ENCODE measurements at regions not wholly inside any gene's neighbourhood (a gene's known extent, or its start where the extent isn't known, plus 50 kb on each side); places are given as distances from the start of the nearest gene placed in this dataset.

DNA sequence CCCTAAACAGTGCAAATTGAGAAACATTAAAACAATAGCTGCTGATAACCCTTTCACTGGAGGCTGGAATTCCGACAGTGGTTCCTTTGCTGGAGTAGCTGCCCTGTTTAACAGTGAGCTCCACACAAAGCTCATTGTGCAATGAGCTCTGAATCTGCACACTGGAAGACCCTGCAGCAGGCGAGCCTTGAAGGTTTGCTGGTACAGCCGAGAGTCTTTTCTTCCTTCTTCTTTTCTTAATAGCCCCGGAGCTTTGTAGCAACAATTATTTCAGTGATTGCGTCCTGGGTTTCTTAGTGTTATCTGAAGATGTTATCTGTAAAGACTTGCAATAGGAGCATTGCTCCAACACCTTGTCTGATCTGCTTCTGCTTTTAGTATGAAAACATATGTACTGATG lies 50.8 kb upstream of the CXCR4 start:
- no peaks in the 10 kb centered on the region for H3K9me3 Mint-ChIP-seq
- no peaks in the 10 kb centered on the region for H3K36me3 Mint-ChIP-seq (ENCODE audit: low read depth)
- intact Hi-C loops (cut with micrococcal nuclease), result no loop called here
- H3K27me3 Mint-ChIP-seq (ENCODE audit: low read depth), result peaks cover 2% of the 10 kb centered on the region
- no peak for DNase-seq (ENCODE audit: low spot score)
- H3K4me3 Mint-ChIP-seq (ENCODE audit: low read depth), result no peak overlapping the region
- H3K4me1 Mint-ChIP-seq (ENCODE audit: low read depth), result peaks cover 4% of the 10 kb centered on the region
- no peak overlapping the region for H3K27ac Mint-ChIP-seq

DNA sequence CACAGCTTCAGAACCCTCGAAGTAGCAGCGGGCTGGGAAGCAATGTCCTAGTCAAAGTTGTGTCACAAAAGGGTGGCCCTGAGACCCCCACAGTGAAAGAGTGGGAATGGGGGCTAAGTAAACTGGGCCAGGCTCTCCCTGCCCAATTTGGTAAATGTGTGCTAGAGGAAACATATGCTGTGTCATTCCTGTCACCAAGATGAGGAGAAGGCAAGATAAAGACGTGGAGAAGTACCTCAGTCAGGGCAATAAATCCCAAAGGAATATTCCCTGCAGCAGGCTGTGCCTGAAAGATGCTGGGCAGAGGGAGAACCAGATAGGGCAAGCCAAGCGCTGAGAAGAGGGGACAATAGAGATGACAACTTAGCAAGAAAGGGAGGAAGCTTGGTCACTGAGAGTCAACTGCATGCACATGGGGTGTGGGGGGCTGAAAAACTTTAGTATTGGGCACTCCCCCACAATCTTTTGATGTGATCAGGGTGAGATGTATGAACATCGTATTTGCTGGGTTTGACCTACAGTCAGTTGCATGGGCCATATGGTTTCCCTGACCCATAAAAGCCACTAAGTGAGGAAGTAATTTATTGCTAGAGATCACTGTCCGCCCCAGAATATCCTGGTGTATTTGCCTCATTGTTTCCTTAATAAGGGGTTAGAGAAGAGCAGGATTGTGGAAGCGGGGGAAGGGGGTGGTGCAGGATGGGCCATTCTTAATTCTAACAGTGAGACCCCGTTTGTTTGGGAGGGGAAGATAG lies 49.9 kb upstream of the CXCR4 start:
- no peak for DNase-seq (ENCODE audit: low spot score)
- H3K27ac Mint-ChIP-seq, result no peak overlapping the region
- intact Hi-C loops (cut with micrococcal nuclease), result no loop called here
- H3K4me3 Mint-ChIP-seq (ENCODE audit: low read depth), result no peak overlapping the region
- no peaks in the 10 kb centered on the region for H3K9me3 Mint-ChIP-seq
- H3K36me3 Mint-ChIP-seq (ENCODE audit: low read depth), result no peaks in the 10 kb centered on the region
- peaks cover 2% of the 10 kb centered on the region for H3K27me3 Mint-ChIP-seq (ENCODE audit: low read depth)
- H3K4me1 Mint-ChIP-seq (ENCODE audit: low read depth), result peaks cover 5% of the 10 kb centered on the region
